A673 (cell line): ENCODE measurements at regions not wholly inside any gene's neighbourhood (a gene's known extent, or its start where the extent isn't known, plus 50 kb on each side); places are given as distances from the start of the nearest gene placed in this dataset.

ENCODE experiments used
- EZH2 ChIP-seq: fragments of 200-600 bp; sonication (generic); IDR thresholded peaks from 2 replicates; pipeline ENCODE4 v1.6.1; 2017; ENCODE audit warnings: borderline replicate concordance, low read depth, mild to moderate bottlenecking, mixed read lengths, antibody characterized with exemption, low read length; ENCODE audit not compliant: poor library complexity, severe bottlenecking
- TF ChIP-seq, protein P1 (sequence below): fragments of 300-800, 200-600 bp; sonication (generic); conservative IDR thresholded peaks from 2 replicates; pipeline ENCODE4 v1.5.1; 2017; ENCODE audit warnings: low read depth, mild to moderate bottlenecking, antibody characterized with exemption, low read length, moderate library complexity, mixed read lengths

DNA sequence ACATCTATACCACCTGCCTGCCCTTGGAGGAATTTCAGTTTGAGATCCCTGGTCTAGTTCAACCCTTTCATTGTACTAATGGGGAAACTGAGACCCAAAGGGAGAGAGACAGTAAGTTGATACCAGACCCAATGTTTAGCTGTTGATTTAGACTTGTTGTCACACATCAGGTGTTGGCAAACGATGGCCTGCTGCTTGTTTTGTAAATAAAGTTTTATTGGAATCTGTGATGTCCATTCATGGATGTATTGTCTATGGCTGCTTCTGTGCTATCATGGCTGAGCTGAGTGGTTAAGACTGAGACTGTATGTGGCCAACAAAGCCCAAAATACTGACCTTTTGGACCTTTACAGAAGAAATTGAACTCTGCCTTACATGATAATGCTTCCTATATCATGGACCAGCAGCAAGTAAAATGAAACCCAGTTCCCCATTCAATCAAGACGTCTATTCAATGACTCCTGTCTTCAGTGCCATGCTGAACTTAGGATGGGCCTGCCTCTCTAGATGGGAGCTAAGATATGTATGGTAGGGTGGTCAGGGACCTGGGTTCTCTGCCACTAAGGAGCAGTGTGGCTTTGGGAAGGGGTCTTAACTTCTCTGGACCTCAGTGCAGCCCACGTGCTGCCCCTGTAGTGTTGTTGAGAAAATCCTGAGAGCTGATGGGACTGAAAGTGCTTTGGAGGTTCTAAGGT is 111.0 kb downstream of the IRX5 start:
- TF ChIP-seq, protein P1, sequence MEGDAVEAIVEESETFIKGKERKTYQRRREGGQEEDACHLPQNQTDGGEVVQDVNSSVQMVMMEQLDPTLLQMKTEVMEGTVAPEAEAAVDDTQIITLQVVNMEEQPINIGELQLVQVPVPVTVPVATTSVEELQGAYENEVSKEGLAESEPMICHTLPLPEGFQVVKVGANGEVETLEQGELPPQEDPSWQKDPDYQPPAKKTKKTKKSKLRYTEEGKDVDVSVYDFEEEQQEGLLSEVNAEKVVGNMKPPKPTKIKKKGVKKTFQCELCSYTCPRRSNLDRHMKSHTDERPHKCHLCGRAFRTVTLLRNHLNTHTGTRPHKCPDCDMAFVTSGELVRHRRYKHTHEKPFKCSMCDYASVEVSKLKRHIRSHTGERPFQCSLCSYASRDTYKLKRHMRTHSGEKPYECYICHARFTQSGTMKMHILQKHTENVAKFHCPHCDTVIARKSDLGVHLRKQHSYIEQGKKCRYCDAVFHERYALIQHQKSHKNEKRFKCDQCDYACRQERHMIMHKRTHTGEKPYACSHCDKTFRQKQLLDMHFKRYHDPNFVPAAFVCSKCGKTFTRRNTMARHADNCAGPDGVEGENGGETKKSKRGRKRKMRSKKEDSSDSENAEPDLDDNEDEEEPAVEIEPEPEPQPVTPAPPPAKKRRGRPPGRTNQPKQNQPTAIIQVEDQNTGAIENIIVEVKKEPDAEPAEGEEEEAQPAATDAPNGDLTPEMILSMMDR: no peak
- no peak for TF ChIP-seq EZH2
